HCT116 (cell line): ENCODE measurements at regions not wholly inside any gene's neighbourhood (a gene's known extent, or its start where the extent isn't known, plus 50 kb on each side); places are given as distances from the start of the nearest gene placed in this dataset.

Source experiments
- ATAC-seq: fragments of 200-7000 bp; cut with Tn5 transposase; 2 replicates; pipeline ENCODE4 v1.9.1; 2020; ENCODE audit warnings: mild to moderate bottlenecking, moderate library complexity
- BruUV-seq: library from RNA; stranded (reverse); fragments of 400-500 nt; replicated peaks from 2 replicates; lab custom pipeline; 2021; lab: Mats Ljungman, UMichigan
- CTCF ChIA-PET: fragments of 300-600 bp; sonication (Branson Sonifier 250); formaldehyde crosslinking; loops from one replicate; lab custom pipeline; 2021; ENCODE audit warnings: antibody characterized with exemption; lab: Charles Lee
- POLR2A ChIA-PET: fragments of 300-600, 350-600 bp; sonication (Branson Sonifier 250); formaldehyde crosslinking; loops from one replicate; lab custom pipeline; 2021; ENCODE audit warnings: antibody characterized with exemption; lab: Charles Lee
- RAD21 ChIA-PET, 2 experiments: fragments of 300-600 bp; sonication (Branson Sonifier 250); formaldehyde crosslinking; loops; one replicate each; lab custom pipeline; 2023; ENCODE audit warnings: low total read pairs in 2 of 2; ENCODE audit not compliant: uncharacterized antibody in 2 of 2, unreplicated experiment in 2 of 2, low non-redundant PET in 1 of 2; lab: Charles Lee
- DNase-seq: peaks from one replicate; pipeline ENCODE4 v3.0.0-alpha.2; 2010; ENCODE audit warnings: low read depth, low spot score
- H2AFZ ChIP-seq: fragments of 200-600 bp; shearing (Covaris generic), sonication (generic); 2 replicates; pipeline ENCODE4 v1.6.1; 2017; ENCODE audit warnings: low read depth, mixed run types, mixed read lengths, antibody characterized with exemption, low read length; ENCODE audit not compliant: poor library complexity, severe bottlenecking
- H3K27ac ChIP-seq: 2 replicates; pipeline ENCODE4 v1.5.1; 2012; ENCODE audit warnings: low read depth, low read length
- H3K27me3 ChIP-seq: fragments of 200-600 bp; sonication (generic); 2 replicates; pipeline ENCODE4 v1.6.1; 2016; ENCODE audit warnings: mixed run types, low read length, mixed read lengths; ENCODE audit not compliant: insufficient read depth
- H3K36me3 ChIP-seq, 2 experiments: fragments of 200-500 bp in 1 of 2; fragments of 200-600 bp in 1 of 2; sonication (Bioruptor generic) in 1 of 2; sonication (generic) in 1 of 2; 2 replicates each; pipeline versions ENCODE4 v1.5.1 to v1.6.1; 2014 to 2016; ENCODE audit warnings: low read length in 2 of 2, inconsistent platforms in 1 of 2, mixed read lengths in 1 of 2, mixed run types in 1 of 2; ENCODE audit not compliant: insufficient read depth in 2 of 2, control insufficient read depth in 1 of 2
- H3K4me1 ChIP-seq, 2 experiments: fragments of 200-600 bp in 1 of 2; sonication (generic) in 1 of 2; 2 replicates each; pipeline versions ENCODE4 v1.5.1 to v1.6.1; 2012 to 2017; ENCODE audit warnings: low read length in 2 of 2, inconsistent platforms in 1 of 2, mild to moderate bottlenecking in 1 of 2, mixed read lengths in 1 of 2, mixed run types in 1 of 2, moderate library complexity in 1 of 2; ENCODE audit not compliant: insufficient read depth in 2 of 2, control insufficient read depth in 1 of 2
- H3K4me2 ChIP-seq: fragments of 200-600 bp; sonication (generic); 2 replicates; pipeline ENCODE4 v1.6.1; 2017; ENCODE audit warnings: mixed run types, low read length, mixed read lengths
- H3K4me3 ChIP-seq, 2 experiments: fragments of 200-600 bp in 1 of 2; sonication (generic) in 1 of 2; replicated peaks in 1 of 2; 2 replicates each; pipeline ENCODE4 v1.5.1; 2011 to 2016; ENCODE audit warnings: low read length in 2 of 2, control low read depth in 1 of 2, low read depth in 1 of 2, mild to moderate bottlenecking in 1 of 2, mixed read lengths in 1 of 2, mixed run types in 1 of 2
- H3K79me2 ChIP-seq: fragments of 200-600 bp; sonication (generic); 2 replicates; pipeline ENCODE4 v1.6.1; 2017; ENCODE audit warnings: mild to moderate bottlenecking, mixed run types, low read length, moderate library complexity, mixed read lengths; ENCODE audit not compliant: insufficient read depth
- H3K9ac ChIP-seq: fragments of 200-600 bp; sonication (generic); 2 replicates; pipeline ENCODE4 v1.6.1; 2016; ENCODE audit warnings: low read length, mixed read lengths
- H3K9me2 ChIP-seq: fragments of 200-600 bp; sonication (generic), shearing (Covaris generic); 2 replicates; pipeline ENCODE4 v1.6.1; 2017; ENCODE audit warnings: mixed run types, mild to moderate bottlenecking, moderate library complexity; ENCODE audit not compliant: insufficient read depth
- H3K9me3 ChIP-seq, 2 experiments: fragments of 200-500 bp in 1 of 2; fragments of 200-600 bp in 1 of 2; sonication (Bioruptor generic) in 1 of 2; sonication (generic) in 1 of 2; 2 replicates each; pipeline ENCODE4 v1.6.1; 2014 to 2017; ENCODE audit warnings: low read length in 2 of 2, mixed read lengths in 2 of 2, inconsistent platforms in 1 of 2, low read depth in 1 of 2, mild to moderate bottlenecking in 1 of 2, mixed run types in 1 of 2, moderate library complexity in 1 of 2; ENCODE audit not compliant: control insufficient read depth in 1 of 2, insufficient read depth in 1 of 2
- H4K20me1 ChIP-seq: fragments of 200-600 bp; sonication (generic), shearing (Covaris generic); 2 replicates; pipeline ENCODE4 v1.6.1; 2017; ENCODE audit warnings: mixed run types, mild to moderate bottlenecking, moderate library complexity; ENCODE audit not compliant: insufficient read depth
- CEBPB ChIP-seq: IDR thresholded peaks from 2 replicates; pipeline ENCODE4 v1.6.1; 2012; ENCODE audit warnings: low read depth
- EGR1 ChIP-seq: IDR thresholded peaks from 2 replicates; pipeline ENCODE4 v1.6.1; 2012; ENCODE audit warnings: low read depth
- FOSL1 ChIP-seq: IDR thresholded peaks from 2 replicates; pipeline ENCODE4 v1.6.1; 2012; ENCODE audit warnings: low read depth
- POLR2AphosphoS5 ChIP-seq: IDR thresholded peaks from 2 replicates; pipeline ENCODE4 v1.6.1; 2011; ENCODE audit warnings: mild to moderate bottlenecking, low read depth, low read length, moderate library complexity
- SIN3A ChIP-seq: IDR thresholded peaks from 2 replicates; pipeline ENCODE4 v1.6.1; 2012; ENCODE audit warnings: low read depth
- YY1 ChIP-seq: IDR thresholded peaks from 2 replicates; pipeline ENCODE4 v1.6.1; 2011; ENCODE audit warnings: low read length, low read depth, moderate library complexity, mild to moderate bottlenecking; ENCODE audit not compliant: insufficient replicate concordance; ENCODE audit errors: extremely low read depth
- intact Hi-C: fragments of 100-400 bp; cut with micrococcal nuclease; formaldehyde crosslinking; loops from 2 replicates; pipeline ENCODE4 v1.10.0; 2022
- TF ChIP-seq, protein P1 (sequence below): IDR thresholded peaks from 2 replicates; pipeline ENCODE4 v1.6.1; 2011; ENCODE audit warnings: mild to moderate bottlenecking, low read length, moderate library complexity; ENCODE audit not compliant: insufficient replicate concordance; ENCODE audit errors: extremely low read depth

DNA sequence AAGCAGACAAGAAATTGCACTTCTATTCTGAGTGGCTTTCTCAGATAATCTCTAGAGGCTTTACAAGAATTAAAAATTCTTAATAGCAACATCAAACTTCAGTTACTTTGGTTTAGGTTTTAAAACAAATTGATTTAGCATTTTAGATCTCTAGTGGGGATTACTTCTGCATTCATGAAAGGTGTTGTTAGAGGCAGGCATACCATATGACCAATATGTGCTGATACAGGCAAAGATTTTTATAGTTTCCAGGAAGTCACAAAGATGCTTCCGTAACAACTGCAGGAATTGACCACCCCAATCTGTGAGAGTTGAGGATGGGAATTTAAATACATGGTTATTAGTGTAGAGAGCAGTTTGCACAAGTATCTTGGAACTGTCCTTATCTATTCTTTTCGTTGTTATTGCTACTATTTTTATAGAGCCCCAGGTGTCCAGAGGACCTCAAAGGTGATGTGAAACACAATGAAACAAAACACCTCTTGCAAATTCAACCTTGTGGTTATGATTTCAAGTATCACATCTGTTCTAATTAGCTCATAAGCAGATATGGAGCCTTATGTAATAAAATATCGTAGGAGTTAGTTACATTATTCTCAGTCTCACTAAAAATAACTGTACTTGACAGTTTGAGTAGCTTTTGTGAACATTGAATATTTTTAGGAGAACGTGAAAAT, 512.7 kb upstream of the ADGRL4 start:
- H3K79me2 ChIP-seq = no peaks in the 10 kb centered on the region
- DNase-seq (no peak), ATAC-seq (no peak)
- H3K36me3 ChIP-seq = no peaks in the 10 kb centered on the region
- no peaks in the 10 kb centered on the region for H4K20me1 ChIP-seq
- no peaks in the 10 kb centered on the region for H3K9me2 ChIP-seq
- ChIA-PET CTCF (no interaction called here), RAD21 (no interaction called here), POLR2A (no interaction called here)
- intact Hi-C loops = no loop called here
- H3K27me3 ChIP-seq = no peaks in the 10 kb centered on the region
- no TSS peak for BruUV-seq
- H3K9me3 ChIP-seq = no peaks in the 10 kb centered on the region
- H2AFZ ChIP-seq = no peak overlapping the region
- TF ChIP-seq, protein P1, sequence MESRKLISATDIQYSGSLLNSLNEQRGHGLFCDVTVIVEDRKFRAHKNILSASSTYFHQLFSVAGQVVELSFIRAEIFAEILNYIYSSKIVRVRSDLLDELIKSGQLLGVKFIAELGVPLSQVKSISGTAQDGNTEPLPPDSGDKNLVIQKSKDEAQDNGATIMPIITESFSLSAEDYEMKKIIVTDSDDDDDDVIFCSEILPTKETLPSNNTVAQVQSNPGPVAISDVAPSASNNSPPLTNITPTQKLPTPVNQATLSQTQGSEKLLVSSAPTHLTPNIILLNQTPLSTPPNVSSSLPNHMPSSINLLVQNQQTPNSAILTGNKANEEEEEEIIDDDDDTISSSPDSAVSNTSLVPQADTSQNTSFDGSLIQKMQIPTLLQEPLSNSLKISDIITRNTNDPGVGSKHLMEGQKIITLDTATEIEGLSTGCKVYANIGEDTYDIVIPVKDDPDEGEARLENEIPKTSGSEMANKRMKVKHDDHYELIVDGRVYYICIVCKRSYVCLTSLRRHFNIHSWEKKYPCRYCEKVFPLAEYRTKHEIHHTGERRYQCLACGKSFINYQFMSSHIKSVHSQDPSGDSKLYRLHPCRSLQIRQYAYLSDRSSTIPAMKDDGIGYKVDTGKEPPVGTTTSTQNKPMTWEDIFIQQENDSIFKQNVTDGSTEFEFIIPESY = no peak
- TF ChIP-seq POLR2AphosphoS5 (no peak), FOSL1 (no peak), YY1 (no peak)
- H3K9ac ChIP-seq = no peak overlapping the region
- H3K4me3 ChIP-seq = no peak overlapping the region
- H3K4me2 ChIP-seq = no peak overlapping the region
- H3K27ac ChIP-seq = no peak overlapping the region
- no peaks in the 10 kb centered on the region for H3K4me1 ChIP-seq

DNA sequence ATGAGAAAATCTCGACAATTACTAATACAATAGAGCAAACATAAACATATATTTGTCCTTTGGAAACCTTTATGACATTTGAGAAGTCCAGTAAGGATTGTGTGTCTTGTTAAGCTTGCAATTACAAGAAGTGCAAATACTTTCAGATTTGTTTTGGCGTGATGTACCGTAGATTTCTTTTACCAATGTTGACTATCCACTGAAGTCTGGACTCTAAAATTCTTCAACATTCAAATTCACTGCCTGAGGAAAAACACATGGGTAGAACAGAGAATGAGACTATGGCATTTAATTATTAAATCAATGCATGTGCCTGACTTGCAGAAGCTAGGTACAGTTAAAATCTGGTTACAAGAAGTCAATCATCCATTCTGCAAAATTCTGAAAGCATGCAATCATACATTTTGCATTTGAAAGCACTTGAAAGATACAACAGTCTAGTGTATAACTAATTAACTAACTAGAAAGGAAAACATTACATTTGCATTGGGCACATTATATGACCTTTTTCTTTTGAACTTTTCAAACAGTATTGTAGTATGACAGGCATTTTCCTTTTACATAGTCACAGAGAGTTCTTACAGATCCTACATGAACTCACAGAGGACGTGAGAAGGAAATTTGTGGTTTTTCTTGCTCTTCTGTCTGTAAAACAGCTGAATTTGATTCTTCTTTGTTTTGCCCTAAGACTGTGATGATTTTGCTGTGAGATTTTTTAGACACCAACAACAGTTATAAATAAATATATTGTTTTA, 511.1 kb upstream of the ADGRL4 start:
- no peak overlapping the region for H3K4me2 ChIP-seq

More for the DNA sequence above, 511.1 kb upstream of the ADGRL4 start:
- CTCF ChIA-PET = no interaction called here
- Histone ChIP-seq H3K9ac (no peak overlapping the region), H3K36me3 (no peaks in the 10 kb centered on the region), H3K27me3 (no peaks in the 10 kb centered on the region), H3K79me2 (no peaks in the 10 kb centered on the region), H3K9me3 (no peaks in the 10 kb centered on the region), H3K27ac (no peak overlapping the region), H4K20me1 (no peaks in the 10 kb centered on the region), H3K9me2 (no peaks in the 10 kb centered on the region), H3K4me3 (no peak overlapping the region), H2AFZ (no peak overlapping the region), H3K4me1 (no peaks in the 10 kb centered on the region)
- POLR2A ChIA-PET = no interaction called here
- no peak for ATAC-seq
- RAD21 ChIA-PET = no interaction called here
- no peak for DNase-seq
- BruUV-seq = no TSS peak
- intact Hi-C loops = no loop called here
- TF ChIP-seq SIN3A (no peak), CEBPB (no peak), EGR1 (no peak)
- TF ChIP-seq, all 23 proteins: peak for 0
